Heart right ventricle (tissue), 16 donors: ENCODE measurements at regions not wholly inside any gene's neighbourhood (a gene's known extent, or its start where the extent isn't known, plus 50 kb on each side); places are given as distances from the start of the nearest gene placed in this dataset.

ENCODE experiments used
- ATAC-seq, 8 donors: fragments of 200-7000 bp; cut with Tn5 transposase; one replicate each; pipeline ENCODE4 v1.9.1; 2020; ENCODE audit warnings: mild to moderate bottlenecking in 8 of 8, moderate library complexity in 8 of 8, moderate number of reproducible peaks in 1 of 8
- DNase-seq, 2 donors: peaks; one replicate each; pipeline ENCODE4 v3.0.0-alpha.2; 2020
- H3K27ac ChIP-seq, 10 donors: fragments of 200-600 bp; sonication (generic) in 2 of 10; one replicate each; pipeline versions ENCODE4 v1.5.0 to v1.8.0; 2020 to 2022; ENCODE audit warnings: mild to moderate bottlenecking in 3 of 10
- H3K27me3 ChIP-seq, 7 donors: fragments of 200-600 bp; one replicate each; pipeline ENCODE4 v1.8.0; 2021 to 2022; ENCODE audit warnings: mild to moderate bottlenecking in 2 of 7
- H3K36me3 ChIP-seq, 9 donors: fragments of 200-600 bp; sonication (generic) in 1 of 9; one replicate each; pipeline versions ENCODE4 v1.5.0 to v1.8.0; 2020 to 2022; ENCODE audit warnings: mild to moderate bottlenecking in 2 of 9
- H3K4me1 ChIP-seq, 9 donors: fragments of 200-600 bp; sonication (generic) in 1 of 9; one replicate each; pipeline versions ENCODE4 v1.5.0 to v1.8.0; 2020 to 2022; ENCODE audit warnings: mild to moderate bottlenecking in 4 of 9
- H3K4me3 ChIP-seq, 10 donors: fragments of 200-600 bp; sonication (generic) in 2 of 10; one replicate each; pipeline versions ENCODE4 v1.5.0 to v1.8.0; 2020 to 2022; ENCODE audit warnings: mild to moderate bottlenecking in 7 of 10, moderate library complexity in 2 of 10
- H3K9me3 ChIP-seq, 11 donors: fragments of 200-600 bp in 10 of 11; sonication (generic) in 2 of 11; one replicate each; pipeline versions ENCODE4 v1.5.0 to v1.8.0; 2013 to 2022; ENCODE audit warnings: mild to moderate bottlenecking in 2 of 11, control low read depth in 1 of 11, moderate library complexity in 1 of 11
- CTCF ChIP-seq, 9 donors: fragments of 200-600 bp; sonication (generic) in 2 of 9; IDR thresholded peaks; one replicate each; pipeline versions ENCODE4 v1.5.0 to v1.8.0; 2021 to 2022; ENCODE audit warnings: antibody characterized with exemption in 9 of 9, mild to moderate bottlenecking in 5 of 9, moderate library complexity in 1 of 9
- WGBS, 2 donors: extraction: QIAGEN DNeasy Blood & Tissue Kit; methylation state at CpG; one replicate each; pipeline ENCODE4 v1.1.7; 2013; ENCODE audit warnings: inconsistent platforms in 1 of 2; 5-methylcytosine and 5-hydroxymethylcytosine counted together
- intact Hi-C, 10 donors: fragments of 100-400 bp; cut with DNase I; formaldehyde crosslinking; loops; one replicate each; pipeline versions ENCODE4 v1.11.1 to v1.14.2; 2022
- donor health status: Arrhythmogenic right ventricular cardiomyopathy.
- donor health status: ischemic (EF 13 %, LVEDD 7.1; RV severe dilation, severe dysfunction).
- donor health status: healthy with polysubstance abuse.
- donor health status: DM: no; HTN: yes; CAD: no.
- donor health status: DM: no; HTN: no; CAD: no.
- donor health status: ischemic (EF 25% LVEDD 6.9; RV normal size, moderate dysfunction).
- donor health status: ischemic (EF 25% LVEDD 5.7; RV mildly dilated, moderate dysfunction).
- donor health status: healthy.
- donor health status: DM: yes; HTN: yes; CAD: no.
- donor health status: Ischemic cardiomyopathy.
- donor health status: ischemic (EF 35%, LVEDD 5.7; RV mildly dilated, moderate dysfunction).
- donor health status: nonischemic (EF 11% LVEDD 7.7; RV severe dilation, severe dysfunction).
- donor health status: DM: yes; HTN: yes; CAD: no.
- donor health status: PGD.
- donor health status: ischemic (EF 29% LVEDD 5.4; RV normal size, mild dysfunction).
- donor health status: nonischemic (EF 23%, LVEDD 6.1; RV moderate dilation, normal function).

- Histone ChIP-seq H3K4me3 (no peak overlapping the region), H3K27ac (no peak overlapping the region), H3K36me3 (no peaks in the 10 kb centered on the region), H3K4me1 (no peaks in the 10 kb centered on the region), H3K9me3 (peaks cover 0 to 22% (median 0%) of the 10 kb centered on the region in 11 donors), H3K27me3 (no peaks in the 10 kb centered on the region)
- no peak for TF ChIP-seq CTCF (IDR thresholded peaks at IDR 0.05)
- no peak for DNase-seq
- no peak for ATAC-seq
- intact Hi-C loops, result no loop called here
- WGBS, 2 donors, result 36 to 46% methylated on average over 5 of the region's 5 CpGs
Measured at GRCh38 chr6:102660303-102660702, 1266.8 kb downstream of the GRIK2 start.

DNA sequence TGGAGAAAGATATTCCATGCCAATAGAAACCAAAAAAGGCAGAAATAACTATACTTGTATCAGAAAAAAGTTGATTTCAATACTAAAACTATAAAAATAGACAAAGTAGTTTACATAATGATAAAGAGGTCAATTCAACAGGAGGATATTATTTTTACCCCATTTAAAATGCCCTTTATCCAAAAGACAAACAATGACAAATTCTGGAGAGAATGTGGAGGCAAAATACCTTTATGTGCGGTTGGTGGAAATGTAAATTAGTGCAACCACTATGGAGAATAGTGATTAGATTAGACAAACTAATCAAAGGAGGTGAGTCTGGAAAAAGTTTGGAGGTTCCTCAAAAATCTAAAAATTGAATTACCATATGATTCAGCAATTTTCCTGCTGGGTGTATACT lies 1262.3 kb downstream of the GRIK2 start:
- no peak overlapping the region for H3K27ac ChIP-seq
- DNase-seq (no peak), ATAC-seq (no peak)
- whole genome bisulfite sequencing, 2 donors, result 78 to 80% methylated on average over 1 of the region's 1 CpG
- TF ChIP-seq CTCF (IDR thresholded peaks at IDR 0.05), result no peak
- H3K9me3 ChIP-seq, result peaks cover 0 to 34% (median 0%) of the 10 kb centered on the region in 11 donors
- no peaks in the 10 kb centered on the region for H3K36me3 ChIP-seq
- H3K4me1 ChIP-seq, result no peaks in the 10 kb centered on the region
- H3K4me3 ChIP-seq, result no peak overlapping the region
- intact Hi-C loops, result no loop called here
- no peaks in the 10 kb centered on the region for H3K27me3 ChIP-seq

DNA sequence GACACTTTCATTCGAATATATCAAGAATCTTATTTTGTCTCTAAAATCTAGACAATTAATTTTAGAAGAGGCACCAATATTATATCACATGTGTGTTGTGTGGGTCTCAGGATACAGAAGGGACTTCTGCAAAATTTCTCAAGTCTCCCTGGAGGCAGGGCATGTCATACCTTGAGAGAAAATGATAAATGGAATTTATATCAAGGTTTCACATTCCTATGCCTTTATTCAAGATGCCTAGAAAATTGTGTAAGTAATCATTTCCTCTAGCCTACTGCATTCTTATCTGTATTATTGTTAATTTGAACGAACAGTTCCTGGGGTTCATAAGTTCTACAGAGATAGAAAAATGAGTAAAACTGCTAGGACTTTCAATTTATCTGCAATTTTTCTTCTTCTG lies 1247.9 kb downstream of the GRIK2 start:
- no peak for DNase-seq
- H3K4me1 ChIP-seq, result no peaks in the 10 kb centered on the region
- no peaks in the 10 kb centered on the region for H3K36me3 ChIP-seq
- H3K27me3 ChIP-seq, result no peaks in the 10 kb centered on the region
- 53 to 56% methylated on average over 2 of the region's 2 CpGs for WGBS, 2 donors
- no peak for ATAC-seq
- no peak for TF ChIP-seq CTCF (IDR thresholded peaks at IDR 0.05)
- intact Hi-C loops, result no loop called here
- H3K4me3 ChIP-seq, result no peak overlapping the region
- no peak overlapping the region for H3K27ac ChIP-seq
- H3K9me3 ChIP-seq, result peaks cover 0 to 15% (median 0%) of the 10 kb centered on the region in 11 donors

DNA sequence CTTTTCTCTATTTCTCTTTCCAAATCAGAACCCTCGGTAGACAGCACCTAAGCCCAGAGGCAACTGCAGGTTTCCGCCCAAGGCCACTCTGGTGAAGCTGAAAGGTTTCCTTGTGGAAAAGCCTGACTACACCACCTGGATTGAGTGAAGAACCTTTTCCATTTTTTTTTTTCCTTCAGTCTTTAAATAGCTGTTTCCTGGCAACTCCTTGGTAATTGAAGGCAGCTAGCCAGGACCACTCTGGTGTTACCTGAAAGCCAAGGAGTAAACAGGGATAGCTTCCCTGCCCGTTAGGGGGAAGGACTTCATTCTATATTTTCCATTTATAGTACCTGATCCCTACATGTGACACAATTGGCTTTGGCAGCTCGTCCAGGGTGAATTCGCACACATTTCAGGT lies 1238.4 kb downstream of the GRIK2 start:
- WGBS, 2 donors, result 81 to 84% methylated on average over 5 of the region's 5 CpGs
- Histone ChIP-seq H3K27ac (no peak overlapping the region), H3K36me3 (no peaks in the 10 kb centered on the region), H3K9me3 (peaks cover 0 to 2% (median 0%) of the 10 kb centered on the region in 11 donors), H3K27me3 (no peaks in the 10 kb centered on the region), H3K4me1 (no peaks in the 10 kb centered on the region), H3K4me3 (no peak overlapping the region)
- DNase-seq (no peak), ATAC-seq (no peak)
- TF ChIP-seq CTCF (IDR thresholded peaks at IDR 0.05), result no peak
- intact Hi-C loops, result no loop called here

- intact Hi-C loops, result no loop called here
- no peaks in the 10 kb centered on the region for H3K9me3 ChIP-seq
- H3K4me3 ChIP-seq, result no peak overlapping the region
- H3K36me3 ChIP-seq, result no peaks in the 10 kb centered on the region
- TF ChIP-seq CTCF (IDR thresholded peaks at IDR 0.05), result no peak
- no peaks in the 10 kb centered on the region for H3K27me3 ChIP-seq
- H3K27ac ChIP-seq, result no peak overlapping the region
- no peaks in the 10 kb centered on the region for H3K4me1 ChIP-seq
- ATAC-seq, result no peak
- no peak for DNase-seq
Measured at GRCh38 chr6:102623201-102623600, 1229.7 kb downstream of the GRIK2 start.
